Upper lobe of left lung (tissue), 4 donors: ENCODE measurements at regions not wholly inside any gene's neighbourhood (a gene's known extent, or its start where the extent isn't known, plus 50 kb on each side); places are given as distances from the start of the nearest gene placed in this dataset.

Source experiments
- EP300 ChIP-seq, 4 donors: sonication (generic); formaldehyde crosslinking; IDR thresholded peaks; one replicate each; pipeline ENCODE4 v1.5.1; 2017; ENCODE audit warnings: antibody characterized with exemption in 4 of 4, control low read depth in 2 of 4
- POLR2A ChIP-seq, 4 donors: fragments of 450-650 bp; IDR thresholded peaks; one replicate each; pipeline ENCODE4 v1.5.1; 2016 to 2017; ENCODE audit warnings: antibody characterized with exemption in 4 of 4, mild to moderate bottlenecking in 2 of 4
- POLR2AphosphoS5 ChIP-seq, 2 donors: sonication (generic); formaldehyde crosslinking; IDR thresholded peaks; one replicate each; pipeline ENCODE4 v1.5.1; 2017; ENCODE audit warnings: antibody characterized with exemption in 2 of 2
- TF ChIP-seq, protein P1 (sequence below), 6 experiments: fragments of 450-650 bp in 4 of 6; fragments of 200-600 bp in 2 of 6; sonication (generic) in 2 of 6; IDR thresholded peaks; one replicate each; pipeline ENCODE4 v1.5.1; 2016 to 2019; ENCODE audit warnings: antibody characterized with exemption in 6 of 6

DNA sequence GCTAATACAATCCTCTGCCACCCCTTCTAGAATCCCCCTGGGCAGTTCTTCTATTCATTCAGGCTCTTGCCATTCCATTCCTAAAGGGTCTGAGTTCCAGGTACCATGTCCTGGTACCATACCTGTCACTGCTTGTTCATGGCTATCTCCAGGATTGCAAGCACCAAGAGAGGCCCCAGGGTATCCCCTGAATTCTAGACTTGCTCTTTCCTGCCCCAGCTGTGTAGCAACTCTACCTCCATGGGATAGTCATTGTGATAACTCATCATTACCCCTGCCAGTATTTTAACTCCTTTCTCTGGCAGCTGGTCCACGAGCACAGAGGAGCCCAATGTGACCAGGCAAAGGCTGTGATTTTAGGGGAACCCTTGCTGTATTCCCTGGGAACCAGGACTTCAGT is 143.7 kb upstream of the CDH5 start:
- TF ChIP-seq, protein P1, sequence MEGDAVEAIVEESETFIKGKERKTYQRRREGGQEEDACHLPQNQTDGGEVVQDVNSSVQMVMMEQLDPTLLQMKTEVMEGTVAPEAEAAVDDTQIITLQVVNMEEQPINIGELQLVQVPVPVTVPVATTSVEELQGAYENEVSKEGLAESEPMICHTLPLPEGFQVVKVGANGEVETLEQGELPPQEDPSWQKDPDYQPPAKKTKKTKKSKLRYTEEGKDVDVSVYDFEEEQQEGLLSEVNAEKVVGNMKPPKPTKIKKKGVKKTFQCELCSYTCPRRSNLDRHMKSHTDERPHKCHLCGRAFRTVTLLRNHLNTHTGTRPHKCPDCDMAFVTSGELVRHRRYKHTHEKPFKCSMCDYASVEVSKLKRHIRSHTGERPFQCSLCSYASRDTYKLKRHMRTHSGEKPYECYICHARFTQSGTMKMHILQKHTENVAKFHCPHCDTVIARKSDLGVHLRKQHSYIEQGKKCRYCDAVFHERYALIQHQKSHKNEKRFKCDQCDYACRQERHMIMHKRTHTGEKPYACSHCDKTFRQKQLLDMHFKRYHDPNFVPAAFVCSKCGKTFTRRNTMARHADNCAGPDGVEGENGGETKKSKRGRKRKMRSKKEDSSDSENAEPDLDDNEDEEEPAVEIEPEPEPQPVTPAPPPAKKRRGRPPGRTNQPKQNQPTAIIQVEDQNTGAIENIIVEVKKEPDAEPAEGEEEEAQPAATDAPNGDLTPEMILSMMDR (IDR thresholded peaks at IDR 0.05) = no peak
- TF ChIP-seq POLR2A (IDR thresholded peaks at IDR 0.05) (no peak), EP300 (IDR thresholded peaks at IDR 0.05) (no peak), POLR2AphosphoS5 (IDR thresholded peaks at IDR 0.05) (no peak)
